ENCODE measurements at regions not wholly inside any gene's neighbourhood (a gene's known extent, or its start where the extent isn't known, plus 50 kb on each side); places are given as distances from the start of the nearest gene placed in this dataset.

GRCh38 chr3:171943262-171944117 is 95.9 kb upstream of the FNDC3B start:
- H2AFZ ChIP-seq (ENCODE audit: low read length, unreplicated experiment) = no peak overlapping the region
- H3K4me1 ChIP-seq (ENCODE audit: control insufficient read depth, insufficient read depth, low read length, unreplicated experiment) = peaks cover 7% of the 10 kb centered on the region
- no peak overlapping the region for H3K4me3 ChIP-seq (ENCODE audit: low read depth, low read length)
- no peaks in the 10 kb centered on the region for H3K27me3 ChIP-seq (ENCODE audit: insufficient read depth, low read length)
- no peak overlapping the region for H3K27ac ChIP-seq (ENCODE audit: low read depth, low read length)
- H3K36me3 ChIP-seq (ENCODE audit: insufficient read depth, low read length) = no peaks in the 10 kb centered on the region
- H3K79me2 ChIP-seq (ENCODE audit: control insufficient read depth, insufficient read depth, low read length, unreplicated experiment) = no peaks in the 10 kb centered on the region

- Histone ChIP-seq H3K4me1 (ENCODE audit: control insufficient read depth, insufficient read depth, low read length, unreplicated experiment) (peaks cover 7% of the 10 kb centered on the region), H3K27me3 (ENCODE audit: insufficient read depth, low read length) (no peaks in the 10 kb centered on the region), H3K27ac (ENCODE audit: low read depth, low read length) (no peak overlapping the region), H3K79me2 (ENCODE audit: control insufficient read depth, insufficient read depth, low read length, unreplicated experiment) (no peaks in the 10 kb centered on the region), H3K4me3 (ENCODE audit: low read depth, low read length) (no peak overlapping the region), H2AFZ (ENCODE audit: low read length, unreplicated experiment) (peak overlapping the region; percentile 71), H3K36me3 (ENCODE audit: insufficient read depth, low read length) (no peaks in the 10 kb centered on the region)
Measured at GRCh38 chr3:171944118-171945016, 95.0 kb upstream of the FNDC3B start.

- no peaks in the 10 kb centered on the region for H3K79me2 ChIP-seq (ENCODE audit: control insufficient read depth, insufficient read depth, low read length, unreplicated experiment)
- no peak overlapping the region for H3K27ac ChIP-seq (ENCODE audit: low read depth, low read length)
- H3K27me3 ChIP-seq (ENCODE audit: insufficient read depth, low read length) = no peaks in the 10 kb centered on the region
- H3K4me1 ChIP-seq (ENCODE audit: control insufficient read depth, insufficient read depth, low read length, unreplicated experiment) = peaks cover 21% of the 10 kb centered on the region
- H2AFZ ChIP-seq (ENCODE audit: low read length, unreplicated experiment) = no peak overlapping the region
- H3K4me3 ChIP-seq (ENCODE audit: low read depth, low read length) = no peak overlapping the region
- H3K36me3 ChIP-seq (ENCODE audit: insufficient read depth, low read length) = no peaks in the 10 kb centered on the region
Measured at GRCh38 chr3:171948674-171949073, 90.7 kb upstream of the FNDC3B start.

GRCh38 chr3:171949554-171949953 is 89.8 kb upstream of the FNDC3B start:
- Histone ChIP-seq H3K79me2 (ENCODE audit: control insufficient read depth, insufficient read depth, low read length, unreplicated experiment) (no peaks in the 10 kb centered on the region), H3K4me3 (ENCODE audit: low read depth, low read length) (no peak overlapping the region), H3K27me3 (ENCODE audit: insufficient read depth, low read length) (no peaks in the 10 kb centered on the region), H2AFZ (ENCODE audit: low read length, unreplicated experiment) (no peak overlapping the region), H3K4me1 (ENCODE audit: control insufficient read depth, insufficient read depth, low read length, unreplicated experiment) (peaks cover 17% of the 10 kb centered on the region), H3K36me3 (ENCODE audit: insufficient read depth, low read length) (no peaks in the 10 kb centered on the region), H3K27ac (ENCODE audit: low read depth, low read length) (no peak overlapping the region)

GRCh38 chr3:171950373-171950772 is 89.0 kb upstream of the FNDC3B start:
- Histone ChIP-seq H2AFZ (ENCODE audit: low read length, unreplicated experiment) (peak overlapping the region; percentile 39), H3K27me3 (ENCODE audit: insufficient read depth, low read length) (no peaks in the 10 kb centered on the region), H3K4me1 (ENCODE audit: control insufficient read depth, insufficient read depth, low read length, unreplicated experiment) (peaks cover 19% of the 10 kb centered on the region), H3K27ac (ENCODE audit: low read depth, low read length) (no peak overlapping the region), H3K36me3 (ENCODE audit: insufficient read depth, low read length) (no peaks in the 10 kb centered on the region), H3K79me2 (ENCODE audit: control insufficient read depth, insufficient read depth, low read length, unreplicated experiment) (no peaks in the 10 kb centered on the region), H3K4me3 (ENCODE audit: low read depth, low read length) (no peak overlapping the region)

- no peak overlapping the region for H3K27ac ChIP-seq (ENCODE audit: low read depth, low read length)
- no peak overlapping the region for H2AFZ ChIP-seq (ENCODE audit: low read length, unreplicated experiment)
- H3K36me3 ChIP-seq (ENCODE audit: insufficient read depth, low read length) = no peaks in the 10 kb centered on the region
- peaks cover 19% of the 10 kb centered on the region for H3K4me1 ChIP-seq (ENCODE audit: control insufficient read depth, insufficient read depth, low read length, unreplicated experiment)
- H3K79me2 ChIP-seq (ENCODE audit: control insufficient read depth, insufficient read depth, low read length, unreplicated experiment) = no peaks in the 10 kb centered on the region
- H3K27me3 ChIP-seq (ENCODE audit: insufficient read depth, low read length) = no peaks in the 10 kb centered on the region
- H3K4me3 ChIP-seq (ENCODE audit: low read depth, low read length) = no peak overlapping the region
Measured at GRCh38 chr3:171951597-171951996, 87.8 kb upstream of the FNDC3B start.

GRCh38 chr3:171953301-171954022 is 85.9 kb upstream of the FNDC3B start:
- Histone ChIP-seq H2AFZ (ENCODE audit: low read length, unreplicated experiment) (no peak overlapping the region), H3K4me1 (ENCODE audit: control insufficient read depth, insufficient read depth, low read length, unreplicated experiment) (peaks cover 19% of the 10 kb centered on the region), H3K79me2 (ENCODE audit: control insufficient read depth, insufficient read depth, low read length, unreplicated experiment) (no peaks in the 10 kb centered on the region), H3K27ac (ENCODE audit: low read depth, low read length) (no peak overlapping the region), H3K4me3 (ENCODE audit: low read depth, low read length) (no peak overlapping the region), H3K36me3 (ENCODE audit: insufficient read depth, low read length) (no peaks in the 10 kb centered on the region), H3K27me3 (ENCODE audit: insufficient read depth, low read length) (no peaks in the 10 kb centered on the region)

- no peaks in the 10 kb centered on the region for H3K36me3 ChIP-seq (ENCODE audit: insufficient read depth, low read length)
- peak overlapping the region; percentile 8; the same call in 1 of the 2 replicates for H3K27ac ChIP-seq (ENCODE audit: low read depth, low read length)
- H3K27me3 ChIP-seq (ENCODE audit: insufficient read depth, low read length) = no peaks in the 10 kb centered on the region
- no peak overlapping the region for H3K4me3 ChIP-seq (ENCODE audit: low read depth, low read length)
- no peak overlapping the region for H2AFZ ChIP-seq (ENCODE audit: low read length, unreplicated experiment)
- no peaks in the 10 kb centered on the region for H3K79me2 ChIP-seq (ENCODE audit: control insufficient read depth, insufficient read depth, low read length, unreplicated experiment)
- H3K4me1 ChIP-seq (ENCODE audit: control insufficient read depth, insufficient read depth, low read length, unreplicated experiment) = peaks cover 19% of the 10 kb centered on the region
Measured at GRCh38 chr3:171954690-171955383, 84.5 kb upstream of the FNDC3B start.

GRCh38 chr3:171955598-171955997 is 83.8 kb upstream of the FNDC3B start:
- Histone ChIP-seq H3K4me3 (ENCODE audit: low read depth, low read length) (no peak overlapping the region), H2AFZ (ENCODE audit: low read length, unreplicated experiment) (no peak overlapping the region), H3K27me3 (ENCODE audit: insufficient read depth, low read length) (no peaks in the 10 kb centered on the region), H3K27ac (ENCODE audit: low read depth, low read length) (no peak overlapping the region), H3K4me1 (ENCODE audit: control insufficient read depth, insufficient read depth, low read length, unreplicated experiment) (peaks cover 14% of the 10 kb centered on the region), H3K79me2 (ENCODE audit: control insufficient read depth, insufficient read depth, low read length, unreplicated experiment) (no peaks in the 10 kb centered on the region), H3K36me3 (ENCODE audit: insufficient read depth, low read length) (no peaks in the 10 kb centered on the region)

- Histone ChIP-seq H3K36me3 (ENCODE audit: insufficient read depth, low read length) (no peaks in the 10 kb centered on the region), H3K27me3 (ENCODE audit: insufficient read depth, low read length) (no peaks in the 10 kb centered on the region), H2AFZ (ENCODE audit: low read length, unreplicated experiment) (no peak overlapping the region), H3K79me2 (ENCODE audit: control insufficient read depth, insufficient read depth, low read length, unreplicated experiment) (no peaks in the 10 kb centered on the region), H3K4me3 (ENCODE audit: low read depth, low read length) (no peak overlapping the region), H3K4me1 (ENCODE audit: control insufficient read depth, insufficient read depth, low read length, unreplicated experiment) (peaks cover 11% of the 10 kb centered on the region), H3K27ac (ENCODE audit: low read depth, low read length) (no peak overlapping the region)
Measured at GRCh38 chr3:171956181-171956683, 83.1 kb upstream of the FNDC3B start.

Data from ACC112 (cell line).